SU-DHL-6 (cell line): ENCODE measurements at regions not wholly inside any gene's neighbourhood (a gene's known extent, or its start where the extent isn't known, plus 50 kb on each side); places are given as distances from the start of the nearest gene placed in this dataset.

ENCODE experiments used
- EZH2phosphoT487 ChIP-seq: fragments of 200-600 bp; sonication (generic), shearing (Covaris generic); conservative IDR thresholded peaks from 2 replicates; pipeline ENCODE4 v1.6.1; 2018; ENCODE audit warnings: mild to moderate bottlenecking, antibody characterized with exemption, low read length, moderate library complexity, mixed read lengths
- TF ChIP-seq, protein P1 (sequence below): fragments of 200-600 bp; sonication (generic); IDR thresholded peaks from one replicate; pipeline ENCODE4 v1.5.1; 2017; ENCODE audit warnings: antibody characterized with exemption, mild to moderate bottlenecking, low read length, moderate library complexity; ENCODE audit not compliant: insufficient read depth, poor library complexity, severe bottlenecking

DNA sequence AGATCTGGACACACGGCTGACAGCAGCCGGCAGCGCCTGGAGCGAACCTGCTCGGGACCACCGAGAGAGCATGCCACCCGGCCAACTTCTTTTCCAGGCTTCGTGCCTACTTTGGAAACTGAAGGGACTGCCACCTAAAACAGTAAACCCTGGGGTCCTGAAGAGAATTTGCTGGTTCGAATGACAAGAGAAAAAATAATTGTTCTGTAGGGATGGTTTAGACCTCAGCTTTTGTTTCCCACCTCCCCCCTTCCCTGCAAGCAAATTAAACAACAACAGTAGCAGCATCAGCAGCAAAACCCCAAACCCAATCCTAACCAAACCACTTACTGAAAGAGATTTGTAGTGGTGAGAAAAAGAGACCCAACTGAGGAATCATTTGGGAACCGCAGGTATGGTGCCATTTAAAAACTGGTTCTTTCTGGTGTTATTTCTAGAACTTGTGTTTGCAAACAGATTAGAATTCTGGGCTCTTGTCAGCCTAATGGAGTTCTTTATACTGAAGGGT is 105.6 kb downstream of the LEPR start:
- TF ChIP-seq, protein P1, sequence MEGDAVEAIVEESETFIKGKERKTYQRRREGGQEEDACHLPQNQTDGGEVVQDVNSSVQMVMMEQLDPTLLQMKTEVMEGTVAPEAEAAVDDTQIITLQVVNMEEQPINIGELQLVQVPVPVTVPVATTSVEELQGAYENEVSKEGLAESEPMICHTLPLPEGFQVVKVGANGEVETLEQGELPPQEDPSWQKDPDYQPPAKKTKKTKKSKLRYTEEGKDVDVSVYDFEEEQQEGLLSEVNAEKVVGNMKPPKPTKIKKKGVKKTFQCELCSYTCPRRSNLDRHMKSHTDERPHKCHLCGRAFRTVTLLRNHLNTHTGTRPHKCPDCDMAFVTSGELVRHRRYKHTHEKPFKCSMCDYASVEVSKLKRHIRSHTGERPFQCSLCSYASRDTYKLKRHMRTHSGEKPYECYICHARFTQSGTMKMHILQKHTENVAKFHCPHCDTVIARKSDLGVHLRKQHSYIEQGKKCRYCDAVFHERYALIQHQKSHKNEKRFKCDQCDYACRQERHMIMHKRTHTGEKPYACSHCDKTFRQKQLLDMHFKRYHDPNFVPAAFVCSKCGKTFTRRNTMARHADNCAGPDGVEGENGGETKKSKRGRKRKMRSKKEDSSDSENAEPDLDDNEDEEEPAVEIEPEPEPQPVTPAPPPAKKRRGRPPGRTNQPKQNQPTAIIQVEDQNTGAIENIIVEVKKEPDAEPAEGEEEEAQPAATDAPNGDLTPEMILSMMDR, result no peak
- TF ChIP-seq EZH2phosphoT487, result no peak
